NCI-H748 (cell line): ENCODE measurements at regions not wholly inside any gene's neighbourhood (a gene's known extent, or its start where the extent isn't known, plus 50 kb on each side); places are given as distances from the start of the nearest gene placed in this dataset.

Experiments
- DNase-seq: peaks from one replicate; lab custom pipeline; 2025; ENCODE audit not compliant: unreplicated experiment; lab: John Stamatoyannopoulos, UW

DNA sequence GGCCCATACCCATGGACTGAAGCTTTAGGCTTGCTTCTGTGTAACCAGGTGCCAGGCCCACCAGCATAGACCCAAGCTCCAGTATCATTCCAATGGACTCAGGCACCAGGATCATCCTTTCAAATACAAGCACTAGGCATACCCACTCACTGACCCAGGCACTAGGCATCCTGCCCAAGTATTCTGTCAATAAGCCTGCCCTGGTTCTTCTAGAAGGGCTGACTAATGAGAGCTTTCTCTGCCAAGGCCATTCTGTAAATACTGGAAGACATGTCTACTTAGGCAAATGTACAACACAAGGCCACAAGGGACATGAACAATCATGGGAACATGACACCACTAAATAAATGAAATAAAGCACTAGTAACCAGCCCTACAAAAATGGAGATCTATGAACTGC is 352.2 kb downstream of the FSCB start:
- DNase-seq: no peak

DNA sequence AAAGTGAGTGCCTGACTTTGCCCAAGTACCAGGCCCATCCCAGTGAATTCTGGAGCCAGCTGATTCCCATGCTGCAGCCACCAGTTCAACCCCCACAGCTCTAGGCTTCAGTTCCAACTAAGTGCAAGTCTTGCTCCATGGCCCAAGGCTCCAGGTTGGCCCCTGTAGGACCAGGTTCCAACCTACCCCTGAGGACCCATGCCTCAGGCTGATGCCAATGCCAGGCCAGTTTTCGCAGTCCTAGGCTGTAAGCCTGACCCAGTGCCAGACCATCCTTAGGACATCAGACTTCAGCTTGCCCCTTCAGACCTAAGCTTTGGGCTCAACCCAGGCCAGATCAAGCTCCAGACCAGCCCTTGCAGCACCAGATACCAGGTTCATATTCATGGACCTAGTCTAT is 352.6 kb downstream of the FSCB start:
- DNase-seq: no peak

DNA sequence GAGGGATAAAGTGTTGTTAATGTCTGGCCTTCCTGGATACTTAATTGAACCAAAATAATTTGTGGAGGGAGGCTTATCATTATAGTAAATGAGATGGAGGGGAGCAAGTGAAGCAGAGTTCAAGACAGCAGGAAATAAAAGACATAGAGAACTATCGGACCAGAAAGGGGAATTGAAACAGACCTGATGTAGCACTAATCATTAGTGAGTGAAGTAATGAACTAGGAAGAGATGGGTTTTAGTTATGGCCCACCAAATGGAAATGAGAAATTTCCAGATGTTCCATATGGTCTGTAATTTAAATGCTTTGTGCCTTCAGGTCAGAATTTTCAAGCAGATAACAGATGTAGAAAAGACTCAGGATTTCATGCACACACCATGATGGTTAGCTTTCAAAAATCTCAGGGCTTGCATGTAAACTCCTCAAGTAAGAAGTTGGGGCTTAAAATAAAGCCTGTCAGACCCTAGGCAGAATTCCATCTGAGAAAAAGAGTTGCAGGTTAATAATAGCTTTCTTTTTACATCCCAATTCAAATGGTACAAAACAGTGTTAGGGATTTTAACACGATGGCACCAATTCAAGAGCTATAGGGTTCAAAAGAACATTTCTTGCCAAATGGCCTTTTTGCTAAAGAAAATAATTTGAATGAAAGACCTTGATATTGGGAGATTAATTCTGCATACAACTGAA is 355.8 kb downstream of the FSCB start:
- DNase-seq: no peak

- DNase-seq: peak; percentile 89
Observed at GRCh38 chr14:44149597-44149996, 357.5 kb downstream of the FSCB start.

DNA sequence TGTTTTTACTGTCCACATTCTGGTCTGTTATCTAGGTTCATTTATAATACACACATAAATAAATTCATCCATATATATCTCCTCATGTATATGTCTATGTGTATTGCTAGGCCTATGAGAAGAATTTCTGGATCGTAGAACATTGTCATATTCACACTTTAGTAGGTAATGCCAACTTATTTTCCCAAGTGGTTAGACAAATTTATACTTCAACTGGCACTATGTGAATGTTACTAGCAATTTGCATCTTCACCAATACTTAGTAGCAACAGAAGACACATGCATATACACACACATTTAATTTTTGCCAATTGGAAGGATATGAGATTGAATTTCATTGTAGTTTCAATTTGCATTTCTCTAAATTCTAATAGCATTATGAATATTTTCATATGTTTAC is 365.1 kb downstream of the FSCB start:
- no peak for DNase-seq

DNA sequence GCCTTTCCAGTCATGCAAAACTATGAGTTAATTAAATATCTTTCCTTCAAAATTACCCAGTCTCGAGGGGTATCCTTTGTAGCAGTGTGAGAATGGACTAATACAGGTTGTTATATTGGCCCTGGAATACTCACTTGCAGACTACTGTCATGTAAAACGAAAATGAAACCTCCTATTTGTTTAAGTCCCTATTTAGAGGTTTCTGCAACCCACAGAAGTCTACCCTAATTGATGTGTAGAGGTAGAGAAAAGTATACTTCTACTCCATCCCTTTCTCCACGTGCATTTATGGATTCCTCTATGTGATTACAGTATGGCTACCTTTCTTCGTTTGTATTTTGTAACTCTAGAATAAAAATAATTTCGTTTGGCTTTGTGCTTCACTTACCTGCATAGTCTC is 371.1 kb downstream of the FSCB start:
- no peak for DNase-seq

- DNase-seq: no peak
Observed at GRCh38 chr14:44131861-44132260, 375.2 kb downstream of the FSCB start.

- no peak for DNase-seq
Observed at GRCh38 chr14:44113769-44114730, 393.0 kb downstream of the FSCB start.

DNA sequence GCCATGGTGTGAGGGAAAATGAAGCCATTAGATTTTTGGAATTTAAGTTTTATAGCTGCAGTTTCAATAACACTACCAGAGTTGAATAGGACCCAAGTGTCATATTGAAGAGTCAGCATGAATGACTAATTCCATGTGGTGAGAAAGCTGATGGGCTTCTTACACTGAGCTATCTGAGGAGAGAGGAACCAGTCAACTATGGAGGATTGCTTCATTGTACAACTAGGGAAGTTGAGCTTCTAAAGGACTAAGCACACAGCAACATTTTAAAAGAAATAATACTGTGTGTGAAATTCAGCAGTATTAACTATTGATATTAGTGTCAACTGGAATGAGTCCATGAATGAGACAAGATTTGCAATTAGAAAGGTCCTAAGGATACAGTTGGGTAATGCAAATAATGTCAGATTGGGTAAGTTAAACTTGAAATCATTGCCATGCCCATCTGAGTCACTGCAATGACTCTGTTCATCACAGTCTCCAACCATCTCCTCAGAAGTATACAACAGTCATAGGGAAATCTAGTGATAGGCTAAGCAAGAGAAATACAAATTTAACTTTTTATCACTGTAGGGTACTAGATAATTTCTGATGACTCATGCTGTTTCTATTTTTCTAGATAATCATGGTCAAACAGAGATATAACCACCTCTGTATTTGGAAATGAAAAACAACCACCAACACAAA is 394.2 kb downstream of the FSCB start:
- DNase-seq: no peak

GRCh38 chr14:44109036-44109435 is 398.0 kb downstream of the FSCB start:
- no peak for DNase-seq

DNA sequence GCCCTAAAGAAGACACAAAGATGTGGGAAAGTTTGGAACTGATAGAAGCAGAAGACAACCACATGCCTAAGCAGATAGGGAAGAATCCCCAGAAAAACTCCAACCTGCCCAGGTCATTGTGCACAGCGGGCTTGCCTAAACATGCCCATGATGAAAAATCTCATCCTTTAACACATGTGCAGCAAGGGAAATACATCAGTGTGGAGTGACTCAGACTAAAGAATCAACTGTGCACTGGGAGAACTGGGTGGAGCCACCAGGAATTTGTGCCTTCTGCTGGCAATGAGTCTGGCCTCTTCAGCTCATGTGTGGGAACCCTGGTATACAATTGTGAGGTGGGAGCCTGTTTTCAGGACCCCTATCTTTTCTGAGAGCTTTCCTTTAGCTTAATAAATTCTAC is 398.5 kb downstream of the FSCB start:
- no peak for DNase-seq

DNA sequence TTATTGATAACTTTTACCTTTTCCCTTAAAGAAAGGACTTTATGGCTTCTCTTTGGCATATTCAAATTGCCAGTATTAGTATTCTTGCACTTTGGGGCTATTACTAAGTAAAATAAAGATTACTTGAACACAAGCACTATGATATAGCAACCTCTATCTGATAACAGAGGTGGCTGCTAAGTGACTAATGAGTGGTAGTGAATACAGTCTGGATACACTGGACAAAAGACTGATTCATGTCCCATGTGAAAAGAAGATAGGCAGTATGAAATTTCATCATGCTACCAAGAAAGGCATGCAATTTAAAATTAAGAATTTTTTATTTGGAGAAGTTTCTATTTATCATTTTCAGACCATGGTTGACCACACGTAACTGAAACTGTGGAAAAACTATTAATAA is 399.9 kb downstream of the FSCB start:
- DNase-seq: no peak

DNA sequence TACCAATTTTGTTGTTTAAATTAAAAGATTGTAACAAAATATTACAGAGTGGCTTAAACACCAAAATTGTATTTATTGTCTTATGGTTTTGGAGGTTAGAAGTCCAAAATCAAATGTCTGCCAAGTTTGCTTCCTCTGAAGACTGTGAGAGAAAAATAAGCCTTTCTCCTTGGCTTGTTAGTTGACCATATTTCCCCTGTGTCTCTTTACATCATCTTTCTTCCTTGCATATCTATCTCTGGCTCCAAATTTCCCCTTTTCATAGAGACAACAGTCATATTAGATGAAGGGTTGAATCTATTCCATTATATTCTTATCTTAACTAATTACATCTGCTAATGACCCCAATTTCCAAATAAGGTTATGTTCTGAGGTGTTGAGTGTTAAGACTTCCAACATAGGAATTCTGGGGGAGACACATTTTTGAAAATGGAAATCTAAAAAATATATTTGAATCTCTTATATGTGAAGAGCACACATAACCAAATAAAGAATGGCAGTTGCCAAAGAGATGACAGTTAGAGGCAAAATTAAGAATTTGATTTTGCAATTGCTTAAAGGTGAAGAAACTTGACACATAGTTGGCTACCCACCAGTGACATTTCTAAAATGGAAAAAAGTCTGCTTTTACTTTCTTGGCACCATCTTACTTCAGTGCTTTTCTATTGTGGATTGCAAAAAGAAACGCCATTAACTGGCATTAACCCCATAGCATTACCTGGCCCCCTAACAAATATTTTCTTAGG is 407.2 kb downstream of the FSCB start:
- DNase-seq: no peak

GRCh38 chr14:44081146-44081545 is 425.9 kb downstream of the FSCB start:
- no peak for DNase-seq

DNA sequence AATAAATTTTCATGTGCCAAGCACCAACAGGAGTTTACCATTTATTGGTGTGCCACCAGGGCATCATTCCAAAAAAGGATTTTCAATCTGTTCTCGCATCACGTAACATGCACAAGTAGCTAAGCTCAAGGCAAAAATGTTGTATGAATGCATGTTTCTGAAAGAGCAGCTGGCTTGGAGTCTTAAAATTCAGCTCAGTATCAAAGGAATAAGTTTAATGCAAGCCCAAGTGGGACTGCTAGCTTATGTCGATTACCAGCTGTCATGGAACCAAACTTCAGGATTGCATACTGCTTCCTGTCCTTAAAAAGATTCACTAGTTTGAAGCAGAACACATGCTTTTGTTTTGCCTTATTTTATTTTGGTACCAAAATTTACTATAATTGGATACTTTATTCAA is 437.0 kb downstream of the FSCB start:
- no peak for DNase-seq

DNA sequence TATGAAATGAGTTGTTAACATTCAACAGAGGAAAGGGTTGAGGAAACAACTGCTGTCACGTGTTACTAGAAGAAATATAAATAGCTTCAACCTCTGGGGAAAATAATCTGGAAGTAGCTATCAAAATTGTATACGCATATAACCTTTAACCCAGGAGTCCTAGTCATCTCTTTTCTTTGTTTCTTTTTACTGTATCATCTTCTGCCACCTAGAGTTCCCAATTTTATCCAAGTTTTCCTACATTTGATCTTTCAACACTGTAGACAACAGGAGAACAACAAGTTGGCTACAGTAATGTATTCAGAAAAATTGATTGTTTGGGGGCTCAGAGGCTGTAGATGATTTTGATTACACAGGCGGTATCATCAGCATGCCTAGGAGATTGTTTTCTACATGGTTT is 453.7 kb downstream of the FSCB start:
- no peak for DNase-seq

DNA sequence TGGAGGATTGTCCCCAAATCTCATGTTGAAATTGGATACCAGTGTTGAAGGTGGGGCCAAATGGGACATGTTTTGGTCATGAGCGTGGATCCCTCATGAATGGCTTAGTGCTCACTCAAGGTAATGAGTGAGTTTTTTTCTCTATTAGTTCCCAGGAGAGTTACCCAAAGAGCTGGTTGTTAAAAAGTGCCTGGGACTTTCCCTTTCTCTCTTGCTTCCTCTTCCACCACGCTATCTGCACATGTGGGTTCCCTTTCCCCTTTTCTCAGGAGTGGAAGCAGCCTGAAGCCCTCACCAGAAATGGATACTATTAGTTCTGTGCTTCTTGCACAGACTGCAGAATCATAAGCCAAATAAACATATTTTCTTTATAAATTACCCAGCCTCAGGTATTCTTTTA is 465.4 kb downstream of the FSCB start:
- DNase-seq: no peak

- DNase-seq: no peak
Observed at GRCh38 chr14:44040561-44040960, 466.5 kb downstream of the FSCB start.

- DNase-seq: no peak
Observed at GRCh38 chr14:44036248-44036647, 470.8 kb downstream of the FSCB start.

DNA sequence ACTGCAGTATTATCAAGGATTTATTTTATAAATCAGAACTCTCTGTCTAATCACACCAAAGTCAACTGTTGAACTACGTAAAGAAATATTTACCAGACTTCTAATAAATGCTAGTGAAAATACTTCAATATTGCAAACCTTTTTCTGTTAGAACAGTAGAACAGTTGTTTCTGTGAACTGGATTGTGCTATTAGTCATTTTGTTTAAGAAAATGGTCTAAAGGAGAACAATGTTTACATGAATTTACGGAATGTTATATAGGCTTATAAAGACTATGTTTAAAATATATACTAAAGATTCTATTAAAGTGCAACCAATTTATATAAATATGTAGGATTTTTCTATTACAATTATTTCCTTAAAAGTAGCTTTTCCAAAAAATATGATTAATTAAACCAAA is 471.4 kb downstream of the FSCB start:
- DNase-seq: no peak

DNA sequence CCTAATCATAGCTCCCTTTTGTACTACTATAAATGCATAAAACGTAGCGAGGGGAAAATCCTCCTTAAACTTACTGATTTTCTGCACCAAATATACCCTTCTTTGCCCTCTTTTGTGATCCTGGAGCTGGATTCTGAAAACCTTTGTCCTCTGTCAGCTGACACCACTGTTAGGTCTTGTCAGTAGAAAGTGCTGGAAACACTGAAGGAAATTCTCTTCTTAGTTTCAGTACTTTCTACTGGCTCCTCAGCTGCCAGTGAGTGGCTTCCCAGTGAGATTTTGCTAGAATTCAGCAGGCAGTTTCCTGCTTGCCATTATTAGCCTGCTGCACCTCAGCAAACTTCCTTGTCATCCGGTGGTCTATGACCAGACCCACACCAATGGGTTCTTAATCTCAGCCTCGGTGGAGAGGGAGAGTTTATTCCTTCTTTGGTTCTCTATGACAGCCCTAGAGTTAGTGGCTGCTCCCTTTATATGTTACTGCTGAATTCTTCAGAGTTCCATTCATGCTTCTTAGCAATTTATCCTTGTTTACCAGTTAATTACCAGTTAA is 476.2 kb downstream of the FSCB start:
- DNase-seq: peak; percentile 61
